Neural progenitor cell (in vitro differentiated cells): ENCODE measurements at regions not wholly inside any gene's neighbourhood (a gene's known extent, or its start where the extent isn't known, plus 50 kb on each side); places are given as distances from the start of the nearest gene placed in this dataset.

Source experiments
- DNase-seq: peaks from one replicate; pipeline ENCODE4 v3.0.0-alpha.2; 2016; ENCODE audit warnings: low spot score
- H2AFZ ChIP-seq: fragments of 200-600 bp; sonication (generic); replicated peaks from 2 replicates; pipeline ENCODE4 v1.6.1; 2016; ENCODE audit warnings: antibody characterized with exemption
- H3F3A ChIP-seq: fragments of 200-600 bp; sonication (generic); 2 replicates; pipeline ENCODE4 v1.6.1; 2016; ENCODE audit warnings: antibody characterized with exemption, low read depth
- H3K27ac ChIP-seq: fragments of 200-600 bp; sonication (generic); 2 replicates; pipeline ENCODE4 v1.5.1; 2016; ENCODE audit warnings: mild to moderate bottlenecking
- H3K27me3 ChIP-seq: fragments of 200-600 bp; sonication (generic); 2 replicates; pipeline ENCODE4 v1.6.1; 2016; ENCODE audit warnings: mild to moderate bottlenecking, moderate library complexity
- H3K36me3 ChIP-seq: fragments of 200-600 bp; sonication (generic); 2 replicates; pipeline ENCODE4 v1.5.1; 2016
- H3K4me1 ChIP-seq: fragments of 200-600 bp; sonication (generic); 2 replicates; pipeline ENCODE4 v1.6.1; 2016; ENCODE audit warnings: mixed run types
- H3K4me2 ChIP-seq: fragments of 200-600 bp; sonication (generic); 2 replicates; pipeline ENCODE4 v1.6.1; 2016
- H3K4me3 ChIP-seq: fragments of 200-600 bp; sonication (generic); 2 replicates; pipeline ENCODE4 v1.5.1; 2016
- H3K79me2 ChIP-seq: fragments of 200-600 bp; sonication (generic); 2 replicates; pipeline ENCODE4 v1.6.1; 2016; ENCODE audit warnings: low read depth
- H3K9ac ChIP-seq: fragments of 200-600 bp; sonication (generic); 2 replicates; pipeline ENCODE4 v1.6.1; 2016
- H3K9me3 ChIP-seq: fragments of 200-600 bp; sonication (generic); 2 replicates; pipeline ENCODE4 v1.5.1; 2016; ENCODE audit warnings: low read depth
- H4K20me1 ChIP-seq: fragments of 200-600 bp; sonication (generic); 2 replicates; pipeline ENCODE4 v1.6.1; 2016; ENCODE audit warnings: low read depth
- H3K27ac Mint-ChIP-seq: 3 replicates; pipeline ENCODE4 v1.8.0; 2021; ENCODE audit warnings: mixed read lengths
- H3K27me3 Mint-ChIP-seq: 2 replicates; pipeline ENCODE4 v1.8.0; 2022; ENCODE audit warnings: low read depth, mild to moderate bottlenecking, inconsistent platforms, moderate library complexity, mixed read lengths; ENCODE audit not compliant: insufficient read depth
- H3K36me3 Mint-ChIP-seq: 3 replicates; pipeline ENCODE4 v1.8.0; 2021; ENCODE audit warnings: mixed read lengths
- H3K4me1 Mint-ChIP-seq: 3 replicates; pipeline ENCODE4 v1.8.0; 2021; ENCODE audit warnings: mixed read lengths
- H3K4me3 Mint-ChIP-seq: 3 replicates; pipeline ENCODE4 v1.8.0; 2021; ENCODE audit warnings: mild to moderate bottlenecking, moderate library complexity, mixed read lengths
- H3K9me3 Mint-ChIP-seq: 3 replicates; pipeline ENCODE4 v1.8.0; 2020; ENCODE audit warnings: mixed read lengths
- CTCF ChIP-seq: fragments of 200-600 bp; sonication (generic); IDR thresholded peaks from 2 replicates; pipeline ENCODE4 v1.5.1; 2017; ENCODE audit warnings: antibody characterized with exemption, mild to moderate bottlenecking
- EZH2 ChIP-seq: fragments of 200-600 bp; sonication (generic); IDR thresholded peaks from 2 replicates; pipeline ENCODE4 v1.6.1; 2017; ENCODE audit warnings: antibody characterized with exemption, mild to moderate bottlenecking, moderate library complexity
- EZH2phosphoT487 ChIP-seq: fragments of 200-600 bp; sonication (generic); IDR thresholded peaks from 2 replicates; pipeline ENCODE4 v1.6.1; 2017; ENCODE audit warnings: antibody characterized with exemption

- Mint-ChIP-seq H3K9me3 (no peaks in the 10 kb centered on the region), H3K4me3 (no peak overlapping the region), H3K27me3 (no peaks in the 10 kb centered on the region), H3K4me1 (peaks cover 13% of the 10 kb centered on the region), H3K27ac (no peak overlapping the region), H3K36me3 (no peaks in the 10 kb centered on the region)
- H3F3A ChIP-seq = peaks cover 6% of the 10 kb centered on the region
- H4K20me1 ChIP-seq = no peaks in the 10 kb centered on the region
- H3K4me3 ChIP-seq = no peak overlapping the region
- no peaks in the 10 kb centered on the region for H3K36me3 ChIP-seq
- TF ChIP-seq EZH2 (no peak), CTCF (no peak), EZH2phosphoT487 (no peak)
- no peak overlapping the region for H2AFZ ChIP-seq
- no peaks in the 10 kb centered on the region for H3K27me3 ChIP-seq
- no peak for DNase-seq
- no peaks in the 10 kb centered on the region for H3K79me2 ChIP-seq
- no peak overlapping the region for H3K4me2 ChIP-seq
- H3K4me1 ChIP-seq = peaks cover 12% of the 10 kb centered on the region
- no peak overlapping the region for H3K27ac ChIP-seq
- H3K9ac ChIP-seq = no peak overlapping the region
- no peaks in the 10 kb centered on the region for H3K9me3 ChIP-seq
These were observed 236.6 kb upstream of the BMP2 start for GRCh38 chr20:6530779-6531315.

GRCh38 chr20:6530254-6530653 lies 237.2 kb upstream of the BMP2 start:
- H3K4me3 ChIP-seq = no peak overlapping the region
- TF ChIP-seq CTCF = no peak
- TF ChIP-seq EZH2phosphoT487 = no peak
- TF ChIP-seq EZH2 = no peak
- H3F3A ChIP-seq = peaks cover 6% of the 10 kb centered on the region
- no peaks in the 10 kb centered on the region for H4K20me1 ChIP-seq
- H3K36me3 ChIP-seq = no peaks in the 10 kb centered on the region
- H3K79me2 ChIP-seq = no peaks in the 10 kb centered on the region
- no peaks in the 10 kb centered on the region for H3K9me3 ChIP-seq
- Mint-ChIP-seq H3K9me3 (peaks cover 3% of the 10 kb centered on the region), H3K4me3 (no peak overlapping the region), H3K27me3 (no peaks in the 10 kb centered on the region), H3K36me3 (no peaks in the 10 kb centered on the region), H3K27ac (no peak overlapping the region), H3K4me1 (peaks cover 13% of the 10 kb centered on the region)
- no peaks in the 10 kb centered on the region for H3K27me3 ChIP-seq
- H2AFZ ChIP-seq = no peak overlapping the region
- DNase-seq = no peak
- peaks cover 12% of the 10 kb centered on the region for H3K4me1 ChIP-seq
- H3K4me2 ChIP-seq = no peak overlapping the region
- H3K27ac ChIP-seq = no peak overlapping the region
- no peak overlapping the region for H3K9ac ChIP-seq

GRCh38 chr20:6525447-6526303 lies 241.8 kb upstream of the BMP2 start:
- no peak overlapping the region for H3K4me3 Mint-ChIP-seq
- no peaks in the 10 kb centered on the region for H3K4me1 ChIP-seq
- no peak overlapping the region for H3K9ac ChIP-seq
- no peaks in the 10 kb centered on the region for H3K9me3 ChIP-seq
- H3K79me2 ChIP-seq = no peaks in the 10 kb centered on the region
- H3K27me3 ChIP-seq = no peaks in the 10 kb centered on the region
- no peak overlapping the region for H3K27ac ChIP-seq
- no peaks in the 10 kb centered on the region for H3K27me3 Mint-ChIP-seq
- no peak overlapping the region for H3K27ac Mint-ChIP-seq
- H3K36me3 ChIP-seq = no peaks in the 10 kb centered on the region
- DNase-seq = peak; percentile 22
- no peak overlapping the region for H3K4me2 ChIP-seq
- H3K36me3 Mint-ChIP-seq = no peaks in the 10 kb centered on the region
- no peaks in the 10 kb centered on the region for H3F3A ChIP-seq
- H3K9me3 Mint-ChIP-seq = peaks cover 23% of the 10 kb centered on the region
- no peak overlapping the region for H3K4me3 ChIP-seq
- H3K4me1 Mint-ChIP-seq = no peaks in the 10 kb centered on the region
- H4K20me1 ChIP-seq = no peaks in the 10 kb centered on the region
- H2AFZ ChIP-seq = no peak overlapping the region
- TF ChIP-seq CTCF (peak; percentile 36), EZH2 (no peak)
